ENCODE measurements at regions not wholly inside any gene's neighbourhood (a gene's known extent, or its start where the extent isn't known, plus 50 kb on each side); places are given as distances from the start of the nearest gene placed in this dataset.

GRCh38 chr12:113639474-113639873, 167.8 kb upstream of the LHX5 start:
- TF ChIP-seq CTCF (IDR thresholded peaks at IDR 0.05; ENCODE audit: extremely low read depth, missing control alignments) = no peak

GRCh38 chr12:113638460-113638775, 166.7 kb upstream of the LHX5 start:
- DNase-seq (ENCODE audit: low spot score) = no peak
- no peak for TF ChIP-seq CTCF (IDR thresholded peaks at IDR 0.05; ENCODE audit: extremely low read depth, missing control alignments)

More at GRCh38 chr12:113639474-113639873, 167.8 kb upstream of the LHX5 start:
- DNase-seq (ENCODE audit: low spot score) = no peak

GRCh38 chr12:113634982-113635381, 163.3 kb upstream of the LHX5 start:
- no peak for TF ChIP-seq CTCF (IDR thresholded peaks at IDR 0.05; ENCODE audit: extremely low read depth, missing control alignments)
- no peak for DNase-seq (ENCODE audit: low spot score)

GRCh38 chr12:113634474-113634873, 162.8 kb upstream of the LHX5 start:
- TF ChIP-seq CTCF (IDR thresholded peaks at IDR 0.05; ENCODE audit: extremely low read depth, missing control alignments) = no peak

GRCh38 chr12:113633678-113634332, 162.1 kb upstream of the LHX5 start:
- DNase-seq (ENCODE audit: low spot score) = no peak
- no peak for TF ChIP-seq CTCF (IDR thresholded peaks at IDR 0.05; ENCODE audit: extremely low read depth, missing control alignments)

More at GRCh38 chr12:113634474-113634873, 162.8 kb upstream of the LHX5 start:
- DNase-seq (ENCODE audit: low spot score) = no peak

GRCh38 chr12:113630625-113631024, 159.0 kb upstream of the LHX5 start:
- no peak for DNase-seq (ENCODE audit: low spot score)
- TF ChIP-seq CTCF (IDR thresholded peaks at IDR 0.05; ENCODE audit: extremely low read depth, missing control alignments) = no peak

GRCh38 chr12:113625499-113625898, 153.8 kb upstream of the LHX5 start:
- TF ChIP-seq CTCF (IDR thresholded peaks at IDR 0.05; ENCODE audit: extremely low read depth, missing control alignments) = no peak

More at GRCh38 chr12:113625499-113625898, 153.8 kb upstream of the LHX5 start:
- no peak for DNase-seq (ENCODE audit: low spot score)

All from GM20000 (cell line).